Retina (tissue), 1 donor: ENCODE measurements at regions not wholly inside any gene's neighbourhood (a gene's known extent, or its start where the extent isn't known, plus 50 kb on each side); places are given as distances from the start of the nearest gene placed in this dataset.

Experiments used
- DNase-seq: peaks from one replicate; pipeline ENCODE4 v3.0.0-alpha.2; 2016

DNA sequence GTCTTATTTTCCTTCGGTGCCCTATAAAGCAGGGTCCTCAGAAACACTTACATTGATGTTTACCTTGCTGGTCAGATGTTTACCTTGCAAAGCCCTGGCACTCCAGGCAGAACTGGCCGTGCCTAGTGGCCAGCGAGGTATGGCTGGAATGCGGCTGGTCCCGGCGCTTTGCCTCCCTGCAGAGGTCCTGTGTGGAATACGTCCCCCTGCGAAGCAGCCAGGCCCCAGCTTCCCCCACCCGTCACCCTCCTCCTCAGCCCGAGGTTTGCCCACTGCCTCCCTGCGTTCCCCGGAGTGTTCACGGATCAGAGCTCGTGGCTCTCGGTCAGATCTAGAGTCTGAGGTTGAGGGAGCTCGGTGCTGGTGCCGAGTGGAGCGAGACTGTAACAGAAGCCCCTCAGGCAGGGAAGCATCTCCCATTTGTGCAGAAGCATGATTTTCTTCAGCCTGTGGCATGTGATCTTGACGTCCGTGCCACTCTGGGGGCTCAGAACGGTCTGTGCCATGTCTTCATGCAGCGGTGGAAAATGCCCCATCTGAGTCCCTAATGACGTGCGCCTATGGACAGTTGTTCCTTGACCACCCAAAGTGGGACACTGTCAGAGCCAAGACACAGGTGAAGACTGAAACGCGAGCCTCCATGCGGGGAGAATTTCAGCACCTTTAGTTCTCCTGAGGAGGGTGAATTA lies 54.8 kb upstream of the SOX1 start:
- DNase-seq = no peak

DNA sequence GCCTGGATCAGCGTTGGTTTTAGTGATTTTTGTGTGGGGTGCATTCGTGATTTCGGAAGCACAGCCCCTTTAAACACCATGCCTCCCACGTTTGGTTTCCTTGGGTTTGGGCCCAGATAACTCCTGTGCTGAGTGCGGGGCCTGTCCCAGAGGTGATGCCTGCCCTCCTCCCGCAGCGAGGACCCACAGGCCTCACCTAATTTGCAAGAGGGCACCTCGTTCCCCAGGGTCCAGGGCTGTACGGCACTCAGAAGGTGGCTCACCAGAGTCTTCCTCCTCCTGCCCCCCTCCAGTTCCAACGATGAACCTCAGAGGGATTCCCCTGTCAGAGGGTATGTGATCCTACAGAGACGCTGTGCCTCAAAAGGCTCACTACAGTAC lies 54.3 kb upstream of the SOX1 start:
- DNase-seq = no peak

DNA sequence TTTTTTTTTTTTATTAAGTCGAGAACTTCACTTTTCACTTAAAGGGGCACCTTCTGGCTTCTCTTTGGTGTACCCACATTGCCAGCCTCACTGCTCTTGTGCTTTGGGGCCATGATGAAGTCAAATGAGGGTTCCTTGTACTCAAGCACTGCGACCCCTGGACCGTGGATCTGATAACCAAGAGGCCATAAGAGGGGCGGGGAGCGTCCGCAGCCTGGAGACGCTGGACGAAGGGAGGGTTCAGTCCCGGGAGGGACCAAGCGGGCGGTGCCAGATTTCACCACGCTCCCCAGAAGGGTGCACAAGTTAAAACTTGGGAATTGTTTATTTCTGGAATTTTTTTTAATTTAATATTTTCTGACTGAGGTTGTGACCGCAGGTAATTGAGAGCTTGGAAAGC lies 53.3 kb upstream of the SOX1 start:
- DNase-seq = no peak

GRCh38 chr13:112014857-112015256 lies 52.1 kb upstream of the SOX1 start:
- no peak for DNase-seq
